ENCODE measurements at regions not wholly inside any gene's neighbourhood (a gene's known extent, or its start where the extent isn't known, plus 50 kb on each side); places are given as distances from the start of the nearest gene placed in this dataset.

- TF ChIP-seq POLR2A (IDR thresholded peaks at IDR 0.05): no peak
- TF ChIP-seq CTCF (IDR thresholded peaks at IDR 0.05): no peak
- no peak for TF ChIP-seq EP300 (IDR thresholded peaks at IDR 0.05; ENCODE audit: low read depth)
Measured at GRCh38 chr12:67439611-67440010, 170.5 kb downstream of the CAND1 start.

All from transverse colon (tissue), 3 donors.